ENCODE measurements at regions not wholly inside any gene's neighbourhood (a gene's known extent, or its start where the extent isn't known, plus 50 kb on each side); places are given as distances from the start of the nearest gene placed in this dataset.
"Not testable (repeated sequence)": the region's sequence is repeated elsewhere in the genome, so short reads cannot be mapped to it uniquely, and the experiment has no call there.

DNA sequence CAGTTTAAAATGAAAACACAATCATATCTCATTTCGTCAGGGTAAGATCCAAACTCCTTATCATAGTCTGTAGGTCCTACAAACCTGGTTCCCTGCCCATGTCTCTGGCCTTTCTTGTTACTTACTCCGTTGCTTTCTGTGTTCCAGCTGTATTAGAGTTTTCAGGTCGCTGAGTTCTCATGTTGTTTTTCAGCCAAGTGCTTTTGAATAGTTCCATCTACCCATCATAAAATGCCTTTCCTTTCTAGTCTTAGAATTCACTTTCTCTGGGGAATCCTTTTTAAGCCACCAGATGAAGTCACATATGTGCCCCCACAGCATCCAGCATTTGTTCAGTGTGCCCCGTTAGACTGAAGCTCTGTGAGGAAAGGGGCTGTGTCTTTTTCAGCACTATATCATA, 228.7 kb downstream of the YTHDC2 start:
- H4K20me1 ChIP-seq (ENCODE audit: low read depth) = no peaks in the 10 kb centered on the region
- Mint-ChIP-seq H3K4me3 (no peak overlapping the region), H3K36me3 (no peaks in the 10 kb centered on the region), H3K27me3 (ENCODE audit: insufficient read depth, low read depth) (no peaks in the 10 kb centered on the region), H3K4me1 (peaks cover 11% of the 10 kb centered on the region), H3K9me3 (no peaks in the 10 kb centered on the region), H3K27ac (no peak overlapping the region)
- H3K4me2 ChIP-seq = no peak overlapping the region
- no peak for DNase-seq (ENCODE audit: low spot score)
- H3F3A ChIP-seq (ENCODE audit: low read depth) = no peaks in the 10 kb centered on the region
- no peaks in the 10 kb centered on the region for H3K79me2 ChIP-seq (ENCODE audit: low read depth)
- no peak overlapping the region for H3K27ac ChIP-seq
- H3K4me1 ChIP-seq = no peaks in the 10 kb centered on the region
- H3K9me3 ChIP-seq (ENCODE audit: low read depth) = no peaks in the 10 kb centered on the region
- peak overlapping the region; percentile 16 for H2AFZ ChIP-seq (replicated peaks)
- TF ChIP-seq CTCF (IDR thresholded peaks at IDR 0.05) = no peak
- no peak for TF ChIP-seq EZH2phosphoT487 (IDR thresholded peaks at IDR 0.05)
- no peak for TF ChIP-seq EZH2 (IDR thresholded peaks at IDR 0.05)
- no peak overlapping the region for H3K4me3 ChIP-seq
- no peaks in the 10 kb centered on the region for H3K36me3 ChIP-seq
- no peak overlapping the region for H3K9ac ChIP-seq
- no peaks in the 10 kb centered on the region for H3K27me3 ChIP-seq

GRCh38 chr5:113742639-113743038, 229.1 kb downstream of the YTHDC2 start:
- no peak overlapping the region for H3K4me2 ChIP-seq
- Mint-ChIP-seq H3K4me1 (peaks cover 11% of the 10 kb centered on the region), H3K27me3 (ENCODE audit: insufficient read depth, low read depth) (no peaks in the 10 kb centered on the region), H3K36me3 (no peaks in the 10 kb centered on the region), H3K27ac (no peak overlapping the region), H3K4me3 (no peak overlapping the region), H3K9me3 (no peaks in the 10 kb centered on the region)
- H3K79me2 ChIP-seq (ENCODE audit: low read depth) = no peaks in the 10 kb centered on the region
- H3K27me3 ChIP-seq = no peaks in the 10 kb centered on the region
- H3K4me3 ChIP-seq = no peak overlapping the region
- H3K9ac ChIP-seq = no peak overlapping the region
- H3K9me3 ChIP-seq (ENCODE audit: low read depth) = no peaks in the 10 kb centered on the region
- no peak overlapping the region for H2AFZ ChIP-seq (replicated peaks)
- no peaks in the 10 kb centered on the region for H3F3A ChIP-seq (ENCODE audit: low read depth)
- H3K4me1 ChIP-seq = no peaks in the 10 kb centered on the region
- no peaks in the 10 kb centered on the region for H3K36me3 ChIP-seq
- DNase-seq (ENCODE audit: low spot score) = no peak
- TF ChIP-seq EZH2phosphoT487 (IDR thresholded peaks at IDR 0.05) (no peak), CTCF (IDR thresholded peaks at IDR 0.05) (no peak), EZH2 (IDR thresholded peaks at IDR 0.05) (no peak)
- H4K20me1 ChIP-seq (ENCODE audit: low read depth) = no peaks in the 10 kb centered on the region
- H3K27ac ChIP-seq = no peak overlapping the region

- Histone ChIP-seq H3K4me1 (no peaks in the 10 kb centered on the region), H3K4me2 (no peak overlapping the region), H3K4me3 (no peak overlapping the region), H3K79me2 (ENCODE audit: low read depth) (no peaks in the 10 kb centered on the region), H3K27ac (no peak overlapping the region), H3K9ac (no peak overlapping the region), H4K20me1 (ENCODE audit: low read depth) (no peaks in the 10 kb centered on the region), H3F3A (ENCODE audit: low read depth) (no peaks in the 10 kb centered on the region), H2AFZ (replicated peaks) (no peak overlapping the region), H3K27me3 (no peaks in the 10 kb centered on the region), H3K36me3 (no peaks in the 10 kb centered on the region), H3K9me3 (ENCODE audit: low read depth) (no peaks in the 10 kb centered on the region)
- Mint-ChIP-seq H3K27me3 (ENCODE audit: insufficient read depth, low read depth) (peaks cover 2% of the 10 kb centered on the region), H3K9me3 (peaks cover 11% of the 10 kb centered on the region), H3K27ac (no peak overlapping the region), H3K4me1 (no peaks in the 10 kb centered on the region), H3K4me3 (no peak overlapping the region), H3K36me3 (no peaks in the 10 kb centered on the region)
- no peak for DNase-seq (ENCODE audit: low spot score)
- TF ChIP-seq EZH2phosphoT487 (IDR thresholded peaks at IDR 0.05) (no peak), CTCF (IDR thresholded peaks at IDR 0.05) (no peak), EZH2 (IDR thresholded peaks at IDR 0.05) (no peak)
These were observed 234.9 kb downstream of the YTHDC2 start for GRCh38 chr5:113748403-113748802.

GRCh38 chr5:113749334-113749733, 235.8 kb downstream of the YTHDC2 start:
- no peak for TF ChIP-seq CTCF (IDR thresholded peaks at IDR 0.05)
- TF ChIP-seq EZH2phosphoT487 (IDR thresholded peaks at IDR 0.05) = no peak
- TF ChIP-seq EZH2 (IDR thresholded peaks at IDR 0.05) = no peak
- H4K20me1 ChIP-seq (ENCODE audit: low read depth) = no peaks in the 10 kb centered on the region
- Mint-ChIP-seq H3K9me3 (peaks cover 13% of the 10 kb centered on the region), H3K27me3 (ENCODE audit: insufficient read depth, low read depth) (peaks cover 2% of the 10 kb centered on the region), H3K4me1 (no peaks in the 10 kb centered on the region), H3K36me3 (no peaks in the 10 kb centered on the region), H3K27ac (no peak overlapping the region), H3K4me3 (no peak overlapping the region)
- H3K79me2 ChIP-seq (ENCODE audit: low read depth) = no peaks in the 10 kb centered on the region
- no peak overlapping the region for H2AFZ ChIP-seq (replicated peaks)
- H3K36me3 ChIP-seq = no peaks in the 10 kb centered on the region
- H3K27ac ChIP-seq = no peak overlapping the region
- H3K4me2 ChIP-seq = no peak overlapping the region
- no peaks in the 10 kb centered on the region for H3K4me1 ChIP-seq
- no peaks in the 10 kb centered on the region for H3F3A ChIP-seq (ENCODE audit: low read depth)
- no peak for DNase-seq (ENCODE audit: low spot score)
- H3K9ac ChIP-seq = no peak overlapping the region
- no peaks in the 10 kb centered on the region for H3K27me3 ChIP-seq
- H3K9me3 ChIP-seq (ENCODE audit: low read depth) = no peaks in the 10 kb centered on the region
- H3K4me3 ChIP-seq = no peak overlapping the region

GRCh38 chr5:113753182-113753581, 239.7 kb downstream of the YTHDC2 start:
- H3K27me3 Mint-ChIP-seq (ENCODE audit: insufficient read depth, low read depth); H3K4me1 Mint-ChIP-seq: not testable (repeated sequence)

More at GRCh38 chr5:113753182-113753581, 239.7 kb downstream of the YTHDC2 start:
- not testable (repeated sequence) for H3K9me3 ChIP-seq (ENCODE audit: low read depth); H3K4me3 Mint-ChIP-seq; H3K9ac ChIP-seq; H2AFZ ChIP-seq (replicated peaks); H3K4me3 ChIP-seq; H3K36me3 Mint-ChIP-seq; H3K27me3 ChIP-seq; H3K27ac Mint-ChIP-seq; H3K79me2 ChIP-seq (ENCODE audit: low read depth); H3K4me2 ChIP-seq; H4K20me1 ChIP-seq (ENCODE audit: low read depth); H3K27ac ChIP-seq; H3K4me1 ChIP-seq; DNase-seq (ENCODE audit: low spot score); H3K36me3 ChIP-seq; H3F3A ChIP-seq (ENCODE audit: low read depth)
- peaks cover 18% of the 10 kb centered on the region for H3K9me3 Mint-ChIP-seq
